ENCODE measurements at regions not wholly inside any gene's neighbourhood (a gene's known extent, or its start where the extent isn't known, plus 50 kb on each side); places are given as distances from the start of the nearest gene placed in this dataset.
A peak's percentile ranks its signal among the peaks of the same experiment; 100 is the strongest.

DNA sequence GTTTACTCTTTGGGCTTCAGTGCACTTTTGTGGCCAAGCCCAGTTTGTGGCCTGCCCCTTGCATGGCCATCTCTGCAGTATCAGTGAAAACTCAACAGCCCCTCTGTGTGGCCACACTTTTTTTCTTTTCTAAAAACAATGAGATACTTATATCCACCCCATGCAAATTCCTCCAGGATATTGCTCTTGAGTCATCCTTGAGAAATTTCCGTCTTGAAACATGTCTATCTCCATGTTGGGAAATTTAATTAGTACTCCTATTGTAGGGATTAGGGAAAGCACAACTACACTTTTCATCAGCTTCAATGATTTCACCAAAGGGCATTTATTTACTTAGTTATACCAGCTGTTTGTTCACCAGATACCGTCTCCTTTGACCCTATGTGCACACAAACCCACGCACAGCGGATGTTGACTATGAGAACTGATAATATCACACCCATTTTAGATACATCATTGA is 993.1 kb downstream of the TSN start:
- TF ChIP-seq, protein P1, sequence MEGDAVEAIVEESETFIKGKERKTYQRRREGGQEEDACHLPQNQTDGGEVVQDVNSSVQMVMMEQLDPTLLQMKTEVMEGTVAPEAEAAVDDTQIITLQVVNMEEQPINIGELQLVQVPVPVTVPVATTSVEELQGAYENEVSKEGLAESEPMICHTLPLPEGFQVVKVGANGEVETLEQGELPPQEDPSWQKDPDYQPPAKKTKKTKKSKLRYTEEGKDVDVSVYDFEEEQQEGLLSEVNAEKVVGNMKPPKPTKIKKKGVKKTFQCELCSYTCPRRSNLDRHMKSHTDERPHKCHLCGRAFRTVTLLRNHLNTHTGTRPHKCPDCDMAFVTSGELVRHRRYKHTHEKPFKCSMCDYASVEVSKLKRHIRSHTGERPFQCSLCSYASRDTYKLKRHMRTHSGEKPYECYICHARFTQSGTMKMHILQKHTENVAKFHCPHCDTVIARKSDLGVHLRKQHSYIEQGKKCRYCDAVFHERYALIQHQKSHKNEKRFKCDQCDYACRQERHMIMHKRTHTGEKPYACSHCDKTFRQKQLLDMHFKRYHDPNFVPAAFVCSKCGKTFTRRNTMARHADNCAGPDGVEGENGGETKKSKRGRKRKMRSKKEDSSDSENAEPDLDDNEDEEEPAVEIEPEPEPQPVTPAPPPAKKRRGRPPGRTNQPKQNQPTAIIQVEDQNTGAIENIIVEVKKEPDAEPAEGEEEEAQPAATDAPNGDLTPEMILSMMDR (IDR thresholded peaks at IDR 0.05; ENCODE audit: insufficient read depth, low read depth, low read length): peak; percentile 21
- TF ChIP-seq EZH2 (IDR thresholded peaks at IDR 0.05; ENCODE audit: insufficient read depth, low read length): no peak
